ENCODE measurements at regions not wholly inside any gene's neighbourhood (a gene's known extent, or its start where the extent isn't known, plus 50 kb on each side); places are given as distances from the start of the nearest gene placed in this dataset.

GRCh38 chr13:82664183-82664582, 1218.1 kb downstream of the SLITRK1 start:
- H3K9me3 ChIP-seq (ENCODE audit: control insufficient read depth in 4 of 4, low read length in 3 of 4) = no peaks in the 10 kb centered on the region
- H3K27ac ChIP-seq (ENCODE audit: low read depth in 1 of 2, low read length in 2 of 2) = no peak overlapping the region
- H3K4me1 ChIP-seq (ENCODE audit: control insufficient read depth in 4 of 4, insufficient read depth in 4 of 4, low read length in 3 of 4) = peaks cover 0 to 10% (median 6%) of the 10 kb centered on the region in 4 donors
- no peak overlapping the region for H3K4me3 ChIP-seq (ENCODE audit: low read depth in 1 of 3, low read length in 3 of 3)
- no peaks in the 10 kb centered on the region for H3K36me3 ChIP-seq (ENCODE audit: control insufficient read depth in 4 of 4, insufficient read depth in 3 of 4, low read depth in 1 of 4, low read length in 3 of 4)
- H3K27me3 ChIP-seq (ENCODE audit: control insufficient read depth in 4 of 4, insufficient read depth in 4 of 4, low read length in 3 of 4) = no peaks in the 10 kb centered on the region
- no peak for TF ChIP-seq EGR1 (IDR thresholded peaks at IDR 0.05; ENCODE audit: low read depth in 2 of 2)
- no peak for TF ChIP-seq REST (IDR thresholded peaks at IDR 0.05)
- TF ChIP-seq TAF1 (conservative IDR thresholded peaks at IDR 0.05) = no peak
- no peak for TF ChIP-seq NR2F2 (IDR thresholded peaks at IDR 0.05)
- no peak for TF ChIP-seq HNF4A (conservative IDR thresholded peaks at IDR 0.05)
- TF ChIP-seq RAD21 (IDR thresholded peaks at IDR 0.05) = no peak
- no peak for TF ChIP-seq CTCF (IDR thresholded peaks at IDR 0.05; ENCODE audit: low read depth, low read length, missing input control)
- TF ChIP-seq ATF3 (IDR thresholded peaks at IDR 0.05) = no peak
- TF ChIP-seq FOXA1 (IDR thresholded peaks at IDR 0.05) = no peak
- TF ChIP-seq HNF4G (IDR thresholded peaks at IDR 0.05) = no peak
- no peak for TF ChIP-seq ZBTB33 (IDR thresholded peaks at IDR 0.05)
- no peak for TF ChIP-seq SP1 (IDR thresholded peaks at IDR 0.05)
- no peak for DNase-seq (ENCODE audit: low spot score)
- no peak overlapping the region for H3K9ac ChIP-seq (ENCODE audit: low read depth in 1 of 2, low read length in 2 of 2)
- 17% methylated on average over 1 of the region's 1 CpG for whole genome bisulfite sequencing

- Histone ChIP-seq H3K4me1 (ENCODE audit: control insufficient read depth in 4 of 4, insufficient read depth in 4 of 4, low read length in 3 of 4) (peaks cover 0 to 10% (median 6%) of the 10 kb centered on the region in 4 donors), H3K27me3 (ENCODE audit: control insufficient read depth in 4 of 4, insufficient read depth in 4 of 4, low read length in 3 of 4) (no peaks in the 10 kb centered on the region), H3K9ac (ENCODE audit: low read depth in 1 of 2, low read length in 2 of 2) (no peak overlapping the region), H3K27ac (ENCODE audit: low read depth in 1 of 2, low read length in 2 of 2) (no peak overlapping the region), H3K9me3 (ENCODE audit: control insufficient read depth in 4 of 4, low read length in 3 of 4) (no peaks in the 10 kb centered on the region), H3K4me3 (ENCODE audit: low read depth in 1 of 3, low read length in 3 of 3) (no peak overlapping the region), H3K36me3 (ENCODE audit: control insufficient read depth in 4 of 4, insufficient read depth in 3 of 4, low read depth in 1 of 4, low read length in 3 of 4) (no peaks in the 10 kb centered on the region)
- DNase-seq (ENCODE audit: low spot score) = no peak
- no peak for TF ChIP-seq NR2F2 (IDR thresholded peaks at IDR 0.05)
- TF ChIP-seq RAD21 (IDR thresholded peaks at IDR 0.05) = no peak
- no peak for TF ChIP-seq EGR1 (IDR thresholded peaks at IDR 0.05; ENCODE audit: low read depth in 2 of 2)
- no peak for TF ChIP-seq ATF3 (IDR thresholded peaks at IDR 0.05)
- 89% methylated on average over 4 of the region's 4 CpGs for WGBS
Observed at GRCh38 chr13:82661126-82661525, 1221.1 kb downstream of the SLITRK1 start.
